Progenitor cell of endocrine pancreas (in vitro differentiated cells): ENCODE measurements at regions not wholly inside any gene's neighbourhood (a gene's known extent, or its start where the extent isn't known, plus 50 kb on each side); places are given as distances from the start of the nearest gene placed in this dataset.

Experiments
- DNase-seq: peaks from one replicate; pipeline ENCODE4 v3.0.0; 2021; ENCODE audit warnings: low spot score; ENCODE audit not compliant: unreplicated experiment
- H3K27ac Mint-ChIP-seq: 2 replicates; pipeline ENCODE4 v1.8.0; 2021; ENCODE audit warnings: mild to moderate bottlenecking, moderate library complexity, mixed read lengths
- H3K27me3 Mint-ChIP-seq: 2 replicates; pipeline ENCODE4 v1.8.0; 2021; ENCODE audit warnings: mixed read lengths
- H3K36me3 Mint-ChIP-seq: 2 replicates; pipeline ENCODE4 v1.8.0; 2022; ENCODE audit warnings: mixed read lengths; ENCODE audit not compliant: insufficient read depth
- H3K4me1 Mint-ChIP-seq: 2 replicates; pipeline ENCODE4 v1.8.0; 2021; ENCODE audit warnings: low read depth, mixed read lengths
- H3K4me3 Mint-ChIP-seq: 2 replicates; pipeline ENCODE4 v1.8.0; 2021; ENCODE audit warnings: low read depth, mild to moderate bottlenecking, moderate library complexity, mixed read lengths
- H3K9me3 Mint-ChIP-seq: 2 replicates; pipeline ENCODE4 v1.8.0; 2021; ENCODE audit warnings: low read depth, mixed read lengths
- TF ChIP-seq, protein P1 (sequence below): fragments of 200-600 bp; sonication (generic); IDR thresholded peaks from one replicate; pipeline ENCODE4 v1.5.0; 2021; ENCODE audit warnings: antibody characterized with exemption, mild to moderate bottlenecking; ENCODE audit not compliant: unreplicated experiment

- no peaks in the 10 kb centered on the region for H3K4me1 Mint-ChIP-seq
- H3K4me3 Mint-ChIP-seq, result no peak overlapping the region
- no peak overlapping the region for H3K27ac Mint-ChIP-seq
- DNase-seq, result no peak
- peaks cover 12% of the 10 kb centered on the region for H3K27me3 Mint-ChIP-seq
- no peaks in the 10 kb centered on the region for H3K9me3 Mint-ChIP-seq
- H3K36me3 Mint-ChIP-seq, result no peaks in the 10 kb centered on the region
- TF ChIP-seq, protein P1, sequence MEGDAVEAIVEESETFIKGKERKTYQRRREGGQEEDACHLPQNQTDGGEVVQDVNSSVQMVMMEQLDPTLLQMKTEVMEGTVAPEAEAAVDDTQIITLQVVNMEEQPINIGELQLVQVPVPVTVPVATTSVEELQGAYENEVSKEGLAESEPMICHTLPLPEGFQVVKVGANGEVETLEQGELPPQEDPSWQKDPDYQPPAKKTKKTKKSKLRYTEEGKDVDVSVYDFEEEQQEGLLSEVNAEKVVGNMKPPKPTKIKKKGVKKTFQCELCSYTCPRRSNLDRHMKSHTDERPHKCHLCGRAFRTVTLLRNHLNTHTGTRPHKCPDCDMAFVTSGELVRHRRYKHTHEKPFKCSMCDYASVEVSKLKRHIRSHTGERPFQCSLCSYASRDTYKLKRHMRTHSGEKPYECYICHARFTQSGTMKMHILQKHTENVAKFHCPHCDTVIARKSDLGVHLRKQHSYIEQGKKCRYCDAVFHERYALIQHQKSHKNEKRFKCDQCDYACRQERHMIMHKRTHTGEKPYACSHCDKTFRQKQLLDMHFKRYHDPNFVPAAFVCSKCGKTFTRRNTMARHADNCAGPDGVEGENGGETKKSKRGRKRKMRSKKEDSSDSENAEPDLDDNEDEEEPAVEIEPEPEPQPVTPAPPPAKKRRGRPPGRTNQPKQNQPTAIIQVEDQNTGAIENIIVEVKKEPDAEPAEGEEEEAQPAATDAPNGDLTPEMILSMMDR, result no peak
These were observed 131.7 kb upstream of the ESRRG start for GRCh38 chr1:216854836-216855484.

GRCh38 chr1:216851073-216851472, 127.8 kb upstream of the ESRRG start:
- H3K36me3 Mint-ChIP-seq, result no peaks in the 10 kb centered on the region
- no peak for DNase-seq
- no peaks in the 10 kb centered on the region for H3K9me3 Mint-ChIP-seq
- H3K27me3 Mint-ChIP-seq, result peaks cover 12% of the 10 kb centered on the region
- H3K27ac Mint-ChIP-seq, result no peak overlapping the region
- H3K4me3 Mint-ChIP-seq, result no peak overlapping the region
- H3K4me1 Mint-ChIP-seq, result peaks cover 4% of the 10 kb centered on the region
- TF ChIP-seq, protein P1, result no peak

DNA sequence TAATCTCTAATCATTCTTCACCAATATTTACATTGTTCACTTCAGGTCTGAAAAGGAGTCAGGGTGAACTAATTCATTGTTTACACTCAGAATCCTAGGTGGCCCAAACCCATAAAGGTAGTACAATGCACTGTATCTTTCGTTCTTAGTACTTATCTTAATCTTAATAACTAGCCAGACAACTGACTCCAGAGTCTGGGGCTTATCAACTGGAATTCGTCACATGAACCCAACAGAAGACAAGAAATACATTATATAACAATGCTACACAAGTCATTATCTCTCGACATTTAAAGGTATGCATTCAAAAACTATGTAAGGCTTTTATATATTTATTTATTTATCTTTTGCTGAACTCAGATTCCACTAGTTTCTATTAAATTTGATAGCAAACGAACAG, 125.9 kb upstream of the ESRRG start:
- TF ChIP-seq, protein P1, result no peak
- no peak for DNase-seq
- Mint-ChIP-seq H3K27me3 (peaks cover 16% of the 10 kb centered on the region), H3K27ac (no peak overlapping the region), H3K4me3 (no peak overlapping the region), H3K36me3 (no peaks in the 10 kb centered on the region), H3K9me3 (no peaks in the 10 kb centered on the region), H3K4me1 (peaks cover 4% of the 10 kb centered on the region)

DNA sequence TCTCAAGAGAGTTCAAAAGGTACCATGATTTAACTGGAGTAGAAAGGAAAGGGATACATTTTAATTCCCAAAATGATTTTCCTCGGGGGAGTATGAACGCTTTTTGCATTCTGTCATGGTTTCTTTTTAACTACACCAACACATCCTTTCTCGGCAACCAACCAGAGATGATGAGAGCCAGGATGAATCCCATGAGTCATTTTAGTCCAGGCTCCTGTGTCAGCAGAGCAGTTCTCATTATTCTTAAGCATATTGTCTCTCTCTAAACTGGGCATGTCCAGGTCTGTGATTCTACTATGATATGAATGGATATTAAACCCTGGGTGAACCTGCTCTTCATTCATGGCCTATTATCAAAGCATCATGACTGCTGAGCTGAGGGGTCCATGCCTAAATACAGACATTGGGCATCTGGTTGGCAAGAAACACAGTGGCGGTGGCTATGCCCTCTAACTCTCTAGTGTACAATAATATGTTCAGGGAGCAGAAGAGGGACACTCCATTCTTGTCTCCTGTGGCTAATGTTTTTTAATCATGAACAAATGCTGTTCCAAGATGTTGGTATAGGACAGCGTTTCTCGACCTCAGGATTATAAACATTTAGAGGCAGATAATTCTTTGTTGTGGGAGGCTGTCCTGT, 124.3 kb upstream of the ESRRG start:
- Mint-ChIP-seq H3K27ac (no peak overlapping the region), H3K27me3 (peaks cover 15% of the 10 kb centered on the region), H3K4me3 (no peak overlapping the region), H3K4me1 (peaks cover 4% of the 10 kb centered on the region), H3K36me3 (no peaks in the 10 kb centered on the region), H3K9me3 (no peaks in the 10 kb centered on the region)
- no peak for DNase-seq
- TF ChIP-seq, protein P1, result no peak

- no peaks in the 10 kb centered on the region for H3K9me3 Mint-ChIP-seq
- peaks cover 20% of the 10 kb centered on the region for H3K27me3 Mint-ChIP-seq
- H3K4me1 Mint-ChIP-seq, result peaks cover 4% of the 10 kb centered on the region
These were observed 123.1 kb upstream of the ESRRG start for GRCh38 chr1:216846339-216846738.

More at GRCh38 chr1:216846339-216846738, 123.1 kb upstream of the ESRRG start:
- no peaks in the 10 kb centered on the region for H3K36me3 Mint-ChIP-seq
- no peak for DNase-seq
- TF ChIP-seq, protein P1, result no peak
- H3K27ac Mint-ChIP-seq, result no peak overlapping the region
- no peak overlapping the region for H3K4me3 Mint-ChIP-seq
